Activated CD4-positive, alpha-beta T cell treated with anti-CD3 and anti-CD28 coated beads for 4 hours (primary cell): ENCODE measurements at regions not wholly inside any gene's neighbourhood (a gene's known extent, or its start where the extent isn't known, plus 50 kb on each side); places are given as distances from the start of the nearest gene placed in this dataset.
"Not testable (repeated sequence)": the region's sequence is repeated elsewhere in the genome, so short reads cannot be mapped to it uniquely, and the experiment has no call there.

ENCODE experiments used
- DNase-seq, 2 donors: peaks; one replicate each; pipeline ENCODE4 v3.0.0-alpha.2; 2020

DNA sequence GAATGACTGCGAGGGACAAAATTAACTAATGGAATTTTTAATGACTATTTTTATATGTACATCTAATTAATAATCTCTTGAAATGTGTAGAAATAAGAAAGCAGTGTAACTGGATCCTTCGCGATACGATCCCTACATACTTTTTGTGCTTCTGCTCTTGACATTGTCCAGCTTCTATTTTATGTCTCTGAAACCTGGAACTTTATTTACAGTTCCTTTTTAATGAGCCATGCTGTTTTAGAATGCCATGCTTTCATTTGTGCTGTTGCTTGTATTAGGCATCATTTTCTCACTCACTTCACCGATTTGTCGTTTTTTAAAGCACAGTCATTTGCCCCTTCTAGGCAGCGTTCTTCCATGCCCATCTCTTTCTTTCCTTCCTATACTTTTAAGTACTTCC lies 301.3 kb downstream of the EDEM1 start:
- DNase-seq: no peak

DNA sequence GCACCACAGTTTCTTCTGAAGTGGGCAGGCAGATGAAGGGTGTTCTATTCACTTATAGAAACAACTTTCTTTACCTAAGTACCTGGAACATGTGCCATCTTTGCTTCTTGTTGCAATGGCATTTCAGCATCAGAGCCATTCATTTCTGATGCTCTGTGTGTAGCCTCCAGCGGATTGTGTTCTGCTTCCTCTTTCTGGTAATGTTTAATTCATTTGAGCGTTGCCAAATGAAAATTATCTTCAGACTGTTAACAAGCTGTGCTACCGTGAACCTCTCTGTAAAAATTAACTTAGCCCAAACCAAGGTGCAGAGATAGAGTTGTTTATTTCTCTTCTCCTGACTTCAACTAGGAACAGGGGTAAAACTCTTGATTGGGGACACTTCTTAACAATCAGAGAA lies 302.0 kb downstream of the EDEM1 start:
- no peak for DNase-seq

DNA sequence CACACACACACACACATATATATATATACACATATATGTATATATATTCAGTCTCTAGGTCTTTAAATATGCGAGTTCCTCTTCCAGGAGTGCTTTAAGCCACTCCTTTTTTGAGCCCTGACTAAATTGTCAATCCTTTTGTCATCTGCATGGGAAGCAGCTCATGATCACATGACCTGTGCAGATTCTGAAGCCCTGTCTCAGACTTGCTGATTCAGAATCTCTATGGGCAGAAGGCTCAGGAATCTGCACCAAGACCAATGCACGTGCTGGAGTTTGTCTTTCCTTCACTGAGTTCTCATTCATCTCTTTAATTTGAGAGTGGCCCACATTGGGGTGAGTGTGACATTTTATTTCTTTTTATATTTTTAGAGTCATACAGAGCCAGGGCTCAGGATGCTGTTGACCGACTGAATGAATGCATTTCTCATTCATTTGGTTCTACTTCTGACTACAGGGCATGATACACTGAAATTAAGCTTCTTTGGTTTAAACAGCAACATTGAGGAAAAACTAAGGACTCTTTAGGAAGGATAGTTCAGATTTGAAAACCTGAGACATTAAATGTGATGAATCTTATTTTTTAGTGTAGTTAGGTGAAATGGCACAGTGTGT lies 307.5 kb downstream of the EDEM1 start:
- no peak for DNase-seq

DNA sequence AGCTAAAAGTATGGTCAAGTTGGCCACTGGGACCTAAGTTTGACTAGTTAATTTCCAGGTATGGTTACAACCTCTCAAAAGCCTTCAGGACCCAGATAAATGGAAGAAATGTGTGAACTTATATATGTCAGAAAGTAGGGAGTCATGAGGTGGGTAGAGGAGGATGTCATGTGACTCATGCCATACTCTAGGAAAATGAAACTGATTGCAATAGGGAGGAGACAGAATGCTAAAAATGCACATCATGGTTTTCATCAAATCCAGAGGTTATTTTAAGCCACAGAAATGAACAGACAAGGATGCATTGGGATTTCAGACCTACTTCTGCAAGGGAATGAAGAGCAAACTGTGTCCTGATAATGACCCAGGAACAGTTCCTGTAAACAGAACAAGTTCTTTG lies 310.0 kb downstream of the EDEM1 start:
- no peak for DNase-seq

DNA sequence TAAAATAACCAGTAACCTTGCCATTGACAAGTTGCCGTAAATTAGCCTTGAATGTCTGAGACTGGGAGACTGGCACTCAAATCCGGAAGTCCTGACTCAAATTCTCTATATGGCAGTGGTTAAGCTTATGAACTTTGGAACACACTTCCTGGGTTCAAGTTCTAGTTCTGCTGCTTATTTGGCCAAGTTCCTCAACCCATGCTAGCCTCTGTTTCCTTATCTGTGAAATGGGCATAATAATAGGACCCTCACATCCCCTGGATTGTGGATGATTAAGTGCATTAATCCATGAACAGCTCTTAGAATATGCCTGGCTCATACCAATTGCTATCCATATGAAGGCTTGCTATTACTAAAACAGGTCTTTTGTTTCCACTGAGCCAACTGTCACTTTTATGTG lies 311.5 kb downstream of the EDEM1 start:
- DNase-seq: no peak

DNA sequence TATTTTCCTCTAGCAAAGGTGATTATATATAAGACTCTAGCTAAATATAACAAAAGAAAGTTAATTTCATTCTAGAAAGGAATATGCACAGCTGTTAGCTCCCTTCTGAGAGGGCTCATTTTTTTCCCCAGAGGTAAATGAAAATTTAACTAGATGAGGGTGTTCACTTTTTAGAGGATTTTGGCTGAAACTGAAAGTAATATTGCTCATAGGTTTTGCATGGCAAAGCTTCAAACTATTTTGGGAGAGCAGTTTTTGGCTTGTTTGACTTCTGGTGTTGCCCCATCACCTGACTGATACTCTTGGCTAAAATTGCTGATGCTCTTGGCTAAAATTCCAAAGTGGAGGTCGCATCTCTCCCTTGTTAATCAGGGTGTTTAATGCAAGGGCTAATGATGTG lies 311.9 kb downstream of the EDEM1 start:
- no peak for DNase-seq

DNA sequence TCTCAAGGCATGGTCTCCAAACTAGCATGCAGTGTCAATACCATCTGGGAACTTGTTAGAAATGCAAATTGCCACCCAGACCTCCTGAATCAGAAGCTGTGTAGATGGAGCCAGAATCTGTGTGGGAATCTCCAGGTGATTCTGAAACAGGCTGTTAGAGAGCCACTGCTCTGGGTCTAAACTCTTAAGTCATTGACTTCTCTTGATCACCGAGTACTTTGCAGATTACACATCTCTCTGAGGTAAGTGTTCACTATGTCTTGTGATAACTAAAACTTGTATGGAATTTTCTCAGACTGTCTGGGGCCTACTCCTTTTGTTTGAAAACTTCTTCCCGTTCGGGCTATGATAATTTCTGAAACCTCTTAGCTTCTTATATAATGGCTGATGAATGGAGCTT lies 315.6 kb downstream of the EDEM1 start:
- DNase-seq: no peak

DNA sequence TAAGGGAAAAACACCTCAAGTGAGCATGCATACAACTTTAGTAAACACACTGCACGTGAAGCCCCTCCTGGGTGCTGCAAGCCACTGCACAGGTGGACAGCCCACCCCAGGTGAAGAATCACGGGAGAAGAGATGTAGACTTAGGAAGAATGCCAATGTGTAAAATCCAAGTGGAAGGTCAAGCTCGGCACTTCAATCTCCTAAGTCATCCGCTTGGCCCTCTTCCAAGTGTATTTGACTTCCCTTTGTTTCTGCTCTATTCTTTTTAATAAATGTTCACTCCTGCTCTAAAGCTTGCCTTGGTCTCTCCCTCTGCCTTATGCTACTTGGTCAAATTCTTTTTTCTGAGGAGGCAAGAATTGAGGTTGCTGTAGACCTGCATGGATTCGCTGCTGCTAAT lies 316.6 kb downstream of the EDEM1 start:
- DNase-seq: no peak

DNA sequence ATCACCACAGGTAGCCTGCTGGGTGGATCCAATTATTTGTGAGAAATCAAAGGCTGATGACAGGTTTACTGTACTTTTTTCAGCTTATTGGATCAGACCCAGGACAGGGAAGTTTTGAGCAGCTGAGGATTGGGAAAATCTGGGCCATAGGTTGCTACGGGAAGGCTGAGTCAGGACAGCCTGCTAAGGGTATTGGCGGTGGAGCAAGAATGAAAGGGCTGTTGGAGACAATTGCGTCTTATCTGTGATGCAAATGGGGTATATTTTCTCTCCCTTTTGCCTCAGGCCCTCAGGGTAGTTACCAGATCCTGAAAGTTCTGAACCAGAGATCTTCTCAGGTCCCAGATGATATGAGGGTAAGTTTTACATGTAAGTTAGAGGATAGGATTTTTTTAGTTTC lies 317.7 kb downstream of the EDEM1 start:
- DNase-seq: no peak

DNA sequence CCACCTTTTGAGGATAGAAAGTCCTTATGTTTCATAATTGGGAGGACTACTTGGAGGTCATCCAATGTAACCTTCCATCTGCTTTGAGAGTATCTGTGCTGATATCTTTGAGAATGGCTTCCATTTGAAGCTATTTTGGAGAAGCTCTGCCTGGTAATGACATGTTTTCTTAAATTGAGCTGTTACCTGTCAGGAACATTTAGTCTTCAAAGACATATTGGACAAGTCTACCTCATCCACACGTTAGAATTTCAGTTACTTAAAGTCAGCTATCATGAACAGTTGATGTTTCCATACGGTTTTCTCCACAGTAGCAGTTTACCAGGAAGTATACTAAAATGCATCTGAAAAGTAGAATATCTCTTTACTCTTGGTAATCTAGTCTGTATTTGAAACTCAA lies 318.5 kb downstream of the EDEM1 start:
- no peak for DNase-seq

DNA sequence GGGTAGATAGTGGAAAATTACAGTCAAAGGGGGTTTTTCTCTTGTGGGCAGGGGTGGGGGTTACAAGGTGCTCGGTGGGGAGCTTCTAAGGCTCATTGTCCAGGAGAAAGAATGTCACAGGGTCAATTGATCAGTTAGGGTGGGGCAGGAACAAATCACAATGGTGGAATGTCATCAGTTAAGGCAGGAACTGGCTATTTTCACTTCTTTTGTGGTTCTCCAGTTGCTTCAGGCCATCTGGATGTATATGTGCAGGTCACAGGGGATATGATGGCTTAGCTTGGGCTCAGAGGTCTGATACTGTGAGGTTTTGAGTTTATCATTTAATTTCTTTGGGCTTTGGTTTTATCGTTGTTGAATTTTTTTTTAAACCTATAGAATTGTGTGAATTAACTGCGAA lies 321.4 kb downstream of the EDEM1 start:
- DNase-seq: not testable (repeated sequence)

DNA sequence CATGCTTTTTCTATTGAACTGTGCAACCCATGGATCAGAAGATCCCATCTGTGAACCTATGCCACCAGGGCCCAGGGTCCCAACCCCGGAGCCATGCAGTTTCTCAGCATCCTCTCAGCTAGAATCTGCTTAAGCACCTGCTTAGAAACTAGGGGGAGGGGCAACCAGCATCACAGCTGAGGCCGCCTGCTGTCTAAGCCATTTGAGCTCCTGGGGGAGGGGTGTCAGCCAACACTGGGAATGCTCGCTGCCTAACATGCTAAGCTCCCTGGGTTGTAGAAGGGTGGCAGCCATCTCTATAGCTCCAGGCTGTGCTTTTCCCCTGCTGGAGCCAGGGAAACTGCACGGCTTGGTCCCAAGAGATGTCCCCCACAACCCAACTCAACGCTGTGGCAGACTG lies 322.8 kb downstream of the EDEM1 start:
- no peak for DNase-seq

DNA sequence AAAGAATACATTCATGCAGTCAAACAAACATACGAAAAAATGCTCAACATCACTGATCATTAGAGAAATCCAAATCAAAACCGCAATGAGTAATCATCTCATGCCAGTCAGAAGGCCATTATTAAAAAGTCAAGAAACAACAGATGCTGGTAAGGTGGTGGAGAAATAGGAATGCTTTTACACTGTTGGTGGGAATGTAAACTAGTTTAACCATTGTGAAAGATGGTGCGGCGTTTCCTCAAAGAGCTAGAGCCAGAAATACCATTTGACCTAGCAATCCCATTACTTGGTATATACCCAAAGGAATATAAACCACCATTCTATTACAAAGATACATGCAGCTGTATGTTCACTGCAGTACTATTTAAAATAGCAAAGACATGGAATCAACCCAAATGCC lies 330.4 kb downstream of the EDEM1 start:
- no peak for DNase-seq

DNA sequence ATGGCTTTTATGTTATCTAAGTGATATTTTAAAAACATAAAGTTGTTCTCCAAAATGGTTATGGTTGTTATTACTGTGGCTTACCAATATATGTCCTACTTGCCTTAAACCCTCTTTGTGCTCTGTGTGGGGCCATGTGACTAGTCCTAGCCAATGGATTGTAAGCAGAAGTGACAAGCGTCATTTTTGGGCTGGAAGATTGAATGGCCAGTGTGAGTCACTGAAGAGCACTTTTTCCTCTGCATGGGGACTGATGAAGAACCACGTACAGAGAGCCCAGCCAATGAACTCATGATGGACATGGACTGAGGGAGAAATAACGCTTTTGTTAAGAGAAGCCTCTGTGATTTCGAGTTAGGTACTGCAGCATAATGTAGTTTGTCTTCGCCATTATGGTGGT lies 332.7 kb downstream of the EDEM1 start:
- no peak for DNase-seq

DNA sequence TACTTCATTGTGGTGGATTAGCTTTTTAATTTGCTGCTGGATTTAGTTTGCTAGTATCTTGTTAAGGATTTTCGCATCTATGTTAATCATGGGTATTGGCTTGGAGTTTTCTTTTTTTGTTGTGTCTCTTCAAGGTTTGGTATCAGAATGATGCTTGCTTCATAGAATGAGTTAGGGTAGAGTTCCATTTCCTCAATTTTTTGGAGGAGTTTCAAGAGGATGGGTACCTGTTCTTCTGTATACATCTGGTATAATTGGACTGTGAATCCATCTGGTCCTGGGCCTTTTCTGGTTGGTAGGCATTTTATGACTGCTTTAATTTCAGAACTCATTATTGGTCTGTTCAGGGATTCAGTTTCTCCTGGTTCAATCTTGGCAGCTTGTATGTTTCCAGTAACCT lies 335.6 kb downstream of the EDEM1 start:
- DNase-seq: no peak

DNA sequence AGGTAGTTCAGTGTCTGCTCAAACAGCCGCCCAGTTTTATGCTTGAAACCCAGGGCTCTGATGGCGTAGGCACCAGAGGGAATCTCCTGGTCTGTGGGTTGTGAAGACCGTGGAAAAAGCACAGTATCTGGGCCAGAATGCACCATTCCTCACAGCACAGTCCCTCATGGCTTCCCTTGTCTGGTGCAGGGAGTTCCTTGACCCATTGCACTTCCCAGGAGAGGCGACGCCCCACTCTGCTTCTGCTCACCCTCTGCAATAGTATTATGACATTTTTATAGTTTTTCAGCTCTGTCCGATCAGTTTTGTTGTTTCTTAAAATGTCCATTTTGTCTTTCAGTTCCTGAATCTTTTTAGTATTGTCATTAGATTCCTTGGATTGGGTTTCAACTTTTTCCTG lies 343.5 kb downstream of the EDEM1 start:
- no peak for DNase-seq

DNA sequence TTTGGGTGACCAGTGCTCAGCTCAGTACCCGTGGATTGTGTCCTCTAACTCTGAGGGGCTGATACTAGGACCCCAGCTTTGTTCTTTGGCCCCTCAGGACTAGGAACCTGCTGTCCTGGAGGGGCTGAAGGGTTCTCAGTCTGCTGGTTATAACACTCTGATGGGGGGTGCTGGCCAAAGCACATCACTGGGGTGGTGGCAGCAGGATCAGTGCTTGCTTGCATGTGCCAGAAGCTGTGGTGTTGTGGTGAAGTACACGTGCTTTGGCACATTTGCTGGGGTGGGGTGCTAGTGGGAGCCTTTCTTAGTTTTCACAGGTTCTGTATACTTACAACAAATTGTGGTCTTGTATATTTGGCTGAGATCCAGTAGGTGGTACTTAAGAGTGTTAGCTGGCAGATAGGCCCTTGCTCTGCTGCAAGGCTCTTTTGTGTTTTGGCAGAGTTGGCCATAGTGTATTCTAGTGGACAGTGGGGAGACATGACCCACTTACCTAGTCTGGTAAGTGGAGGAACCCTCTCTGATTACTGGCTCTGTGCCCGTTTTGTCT lies 344.3 kb downstream of the EDEM1 start:
- no peak for DNase-seq

DNA sequence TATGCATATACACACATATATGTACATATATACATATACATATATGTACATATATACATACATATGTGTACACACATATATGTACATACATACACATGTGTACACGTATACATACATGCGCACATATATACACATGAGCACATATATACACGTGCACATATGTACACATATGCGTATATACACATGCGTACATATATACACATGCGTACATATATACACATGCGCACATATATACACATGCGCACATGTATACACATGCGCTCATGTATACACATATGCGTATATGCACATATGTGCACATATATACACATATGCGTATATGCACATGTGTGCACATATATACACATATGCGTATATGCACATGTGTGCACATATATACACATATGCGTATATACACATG lies 353.0 kb downstream of the EDEM1 start:
- no peak for DNase-seq

DNA sequence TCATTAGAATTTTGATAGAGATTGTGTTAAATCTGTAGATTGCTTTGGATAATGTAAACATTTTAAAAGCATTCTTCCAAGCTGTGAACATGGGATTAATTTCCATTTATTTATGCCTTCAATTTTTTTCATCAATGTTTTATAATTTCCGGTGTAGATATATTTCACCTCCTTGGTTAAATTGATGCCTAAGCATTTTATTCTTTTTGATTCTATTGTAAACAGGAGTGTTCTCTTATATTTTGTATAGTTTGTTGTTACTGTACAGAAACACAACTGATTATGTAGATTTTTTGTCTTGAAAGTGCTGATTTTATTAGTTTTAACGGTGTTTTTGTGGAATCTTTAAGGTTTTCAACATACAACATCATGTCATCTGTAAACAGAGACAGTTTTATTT lies 355.0 kb downstream of the EDEM1 start:
- no peak for DNase-seq

DNA sequence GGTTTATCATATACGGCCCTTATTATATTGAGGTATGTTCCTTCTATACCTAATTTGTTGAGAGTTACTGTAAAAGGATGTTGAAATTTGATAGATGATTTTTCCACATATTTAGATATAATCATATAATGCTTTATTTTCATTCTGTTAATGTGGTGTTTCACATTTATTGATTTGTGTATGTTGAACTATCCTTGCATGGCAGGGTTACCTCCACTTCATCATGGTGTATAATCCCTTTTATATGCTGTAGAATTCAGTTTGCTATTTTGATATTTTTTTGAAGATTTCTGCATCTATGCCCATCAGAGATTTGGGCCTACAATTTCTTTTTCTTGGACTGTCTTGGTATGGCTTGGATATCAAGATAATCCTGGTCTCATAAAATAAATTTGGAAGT lies 355.5 kb downstream of the EDEM1 start:
- DNase-seq: no peak

DNA sequence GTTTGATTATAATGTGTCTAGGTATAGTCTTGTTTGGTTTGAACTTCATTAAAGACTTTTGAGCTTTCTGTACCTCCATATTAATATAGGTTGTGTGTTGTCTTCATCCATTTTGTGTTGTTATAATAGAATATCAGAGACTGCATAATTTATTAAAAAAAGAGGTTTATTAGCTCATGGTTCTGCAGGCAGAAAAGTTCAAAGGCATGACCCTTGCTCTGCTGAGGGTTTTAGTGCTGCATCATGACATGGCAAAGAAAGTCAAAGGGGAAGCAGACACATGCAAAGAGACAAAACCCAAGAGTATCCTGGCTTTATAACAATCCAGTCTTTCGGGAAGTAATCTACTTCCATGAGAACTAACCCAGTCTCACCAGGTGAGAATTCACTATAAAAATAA lies 358.2 kb downstream of the EDEM1 start:
- DNase-seq: no peak

DNA sequence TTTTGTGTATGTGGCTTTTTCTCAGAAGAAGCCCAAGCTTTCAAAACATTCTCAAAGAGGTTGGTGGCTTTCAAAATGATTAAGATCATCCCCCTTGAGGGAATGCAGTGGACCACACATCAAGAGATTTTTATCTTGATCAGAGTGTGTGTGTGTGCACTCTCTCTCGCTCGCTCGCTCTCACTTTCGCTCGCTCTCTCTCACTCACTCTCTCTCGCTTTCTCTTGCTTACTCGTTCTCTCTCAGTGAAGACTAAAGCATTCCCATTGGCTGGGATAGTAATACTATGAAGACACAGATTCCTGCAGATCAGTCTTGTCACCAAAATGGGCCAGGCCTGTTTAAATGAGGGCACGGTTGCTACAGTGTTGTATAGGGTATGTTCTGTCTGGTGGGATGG lies 365.7 kb downstream of the EDEM1 start:
- no peak for DNase-seq

DNA sequence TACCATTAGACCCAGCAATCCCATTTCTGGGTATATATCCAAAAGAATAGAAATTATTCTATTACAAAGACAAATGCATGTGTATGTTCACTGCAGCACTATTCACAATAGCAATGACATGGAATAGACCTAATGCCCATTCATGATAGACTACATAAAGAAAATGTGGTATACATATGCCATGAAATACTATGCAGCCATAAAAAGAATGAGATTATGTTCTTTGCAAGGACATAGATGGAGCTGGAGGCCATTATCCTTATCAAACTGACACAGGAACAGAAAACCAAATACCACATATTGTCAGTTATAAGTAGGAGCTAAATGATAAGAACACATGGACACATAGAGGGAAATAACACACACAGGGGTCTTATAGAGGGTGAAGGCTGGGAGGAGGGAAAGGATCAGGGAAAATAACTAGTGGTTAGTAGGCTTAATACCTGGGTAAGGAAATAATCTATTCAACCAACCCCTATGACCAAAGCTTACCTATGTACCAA lies 366.8 kb downstream of the EDEM1 start:
- DNase-seq: no peak

DNA sequence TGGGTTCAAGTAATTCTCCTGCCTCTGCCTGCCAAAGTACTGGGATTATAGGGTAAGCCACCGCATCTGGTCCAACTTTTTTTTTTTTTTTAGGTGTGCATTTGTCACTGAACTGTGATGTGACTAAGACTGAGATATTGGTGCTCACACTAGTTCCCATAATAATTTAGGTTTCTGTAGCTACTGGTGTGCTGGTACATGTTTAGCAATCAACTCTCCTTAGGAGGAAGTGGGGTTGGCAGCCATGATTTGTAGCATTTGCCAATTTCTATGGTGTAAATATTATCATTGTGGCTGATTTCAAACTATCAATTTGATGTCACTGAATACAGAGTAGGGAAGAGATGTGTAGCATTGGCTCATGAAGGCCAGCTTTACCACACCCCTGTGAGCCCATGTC lies 372.7 kb downstream of the EDEM1 start:
- DNase-seq: no peak

DNA sequence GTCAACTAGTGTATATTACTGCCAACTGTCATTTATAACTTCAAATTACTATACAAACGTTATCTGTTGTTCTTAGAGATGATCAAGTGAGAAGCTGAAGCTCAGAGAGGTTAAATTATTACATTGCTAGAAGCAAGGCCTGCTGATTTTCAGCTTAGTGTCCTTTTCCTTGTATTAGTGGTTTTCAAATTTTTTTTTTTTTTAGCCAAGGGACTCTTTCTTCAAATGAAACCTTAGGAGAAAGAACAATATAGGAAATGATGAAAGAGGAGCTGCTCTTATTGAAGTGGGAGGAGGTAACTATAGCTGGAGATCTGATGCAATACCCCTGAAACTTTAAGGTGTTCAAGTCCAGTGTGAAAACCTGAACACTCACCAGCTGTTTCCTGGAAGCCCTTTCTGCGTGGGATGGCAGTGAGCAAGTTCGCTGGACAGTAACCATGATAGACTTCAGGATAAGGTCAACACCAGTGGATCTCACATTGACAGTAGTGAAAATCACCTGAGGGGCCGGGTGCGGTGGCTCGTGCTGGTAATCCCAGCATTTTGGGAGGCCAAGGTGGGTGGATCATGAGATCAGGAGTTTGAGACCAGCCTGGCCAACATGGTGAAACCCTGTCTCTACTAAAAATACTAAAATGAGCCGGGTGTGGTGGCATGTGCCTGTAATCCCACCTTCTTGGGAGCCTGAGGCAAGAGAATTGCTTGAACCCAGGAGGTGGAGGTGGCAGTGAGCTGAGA lies 376.2 kb downstream of the EDEM1 start:
- no peak for DNase-seq
